ENCODE measurements at regions not wholly inside any gene's neighbourhood (a gene's known extent, or its start where the extent isn't known, plus 50 kb on each side); places are given as distances from the start of the nearest gene placed in this dataset.
"Not testable (repeated sequence)": the region's sequence is repeated elsewhere in the genome, so short reads cannot be mapped to it uniquely, and the experiment has no call there.

DNA sequence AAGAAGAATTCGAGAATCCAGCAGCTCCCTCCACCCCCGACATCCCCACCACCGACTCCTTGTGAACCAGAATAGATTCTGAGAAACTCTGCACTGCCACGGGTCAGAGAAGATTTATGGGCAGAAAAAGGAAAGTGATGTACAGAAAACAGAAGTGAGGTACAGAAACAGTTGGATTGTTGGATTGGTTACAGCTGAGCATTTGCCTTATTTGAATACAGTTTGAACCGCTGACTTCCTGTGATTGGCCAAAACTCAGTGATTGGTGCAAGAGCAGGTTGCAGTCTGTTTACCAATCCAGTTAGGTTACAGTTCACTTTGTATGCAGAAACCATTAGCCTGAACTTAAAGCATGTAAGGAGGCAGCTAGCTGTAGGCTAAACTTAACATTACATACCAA is 131.2 kb upstream of the HDDC2 start:
- no peak for DNase-seq

DNA sequence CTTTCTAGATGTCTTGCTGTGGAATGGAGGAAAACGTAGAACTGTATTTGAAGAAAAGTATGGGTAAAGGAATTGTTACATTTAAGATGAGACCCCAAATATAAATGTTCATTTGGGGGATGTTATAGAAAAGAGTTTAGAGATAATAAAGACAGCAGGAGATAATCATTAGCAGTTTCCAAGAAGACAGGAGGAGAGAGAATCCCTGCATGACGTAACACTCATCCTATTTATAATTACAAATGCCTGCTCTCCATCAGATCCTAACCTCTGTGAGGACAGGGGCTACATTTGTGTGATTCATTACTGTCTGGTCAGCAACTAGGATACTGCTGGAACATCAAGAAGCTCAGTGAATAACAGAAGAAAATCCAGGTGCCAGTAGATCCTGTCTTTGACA is 133.0 kb upstream of the HDDC2 start:
- no peak for DNase-seq

DNA sequence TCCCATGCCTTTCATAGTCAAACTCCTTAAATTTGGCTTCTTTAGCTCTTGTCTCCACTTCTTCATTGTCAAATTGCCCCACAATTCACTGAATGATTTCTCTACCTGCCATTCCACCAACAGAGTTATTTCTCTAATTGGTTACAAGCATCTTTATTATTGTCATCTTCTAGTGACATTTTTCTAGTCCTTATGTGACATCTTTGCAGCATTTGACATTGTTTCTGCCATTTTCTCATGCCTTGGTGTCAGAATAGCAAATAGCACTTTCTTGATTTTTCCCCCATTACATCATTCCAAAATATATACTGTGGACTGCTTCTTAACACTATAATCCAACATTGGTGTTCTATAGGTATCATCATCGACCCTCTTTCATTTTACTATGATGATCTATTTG is 137.7 kb upstream of the HDDC2 start:
- DNase-seq: no peak

DNA sequence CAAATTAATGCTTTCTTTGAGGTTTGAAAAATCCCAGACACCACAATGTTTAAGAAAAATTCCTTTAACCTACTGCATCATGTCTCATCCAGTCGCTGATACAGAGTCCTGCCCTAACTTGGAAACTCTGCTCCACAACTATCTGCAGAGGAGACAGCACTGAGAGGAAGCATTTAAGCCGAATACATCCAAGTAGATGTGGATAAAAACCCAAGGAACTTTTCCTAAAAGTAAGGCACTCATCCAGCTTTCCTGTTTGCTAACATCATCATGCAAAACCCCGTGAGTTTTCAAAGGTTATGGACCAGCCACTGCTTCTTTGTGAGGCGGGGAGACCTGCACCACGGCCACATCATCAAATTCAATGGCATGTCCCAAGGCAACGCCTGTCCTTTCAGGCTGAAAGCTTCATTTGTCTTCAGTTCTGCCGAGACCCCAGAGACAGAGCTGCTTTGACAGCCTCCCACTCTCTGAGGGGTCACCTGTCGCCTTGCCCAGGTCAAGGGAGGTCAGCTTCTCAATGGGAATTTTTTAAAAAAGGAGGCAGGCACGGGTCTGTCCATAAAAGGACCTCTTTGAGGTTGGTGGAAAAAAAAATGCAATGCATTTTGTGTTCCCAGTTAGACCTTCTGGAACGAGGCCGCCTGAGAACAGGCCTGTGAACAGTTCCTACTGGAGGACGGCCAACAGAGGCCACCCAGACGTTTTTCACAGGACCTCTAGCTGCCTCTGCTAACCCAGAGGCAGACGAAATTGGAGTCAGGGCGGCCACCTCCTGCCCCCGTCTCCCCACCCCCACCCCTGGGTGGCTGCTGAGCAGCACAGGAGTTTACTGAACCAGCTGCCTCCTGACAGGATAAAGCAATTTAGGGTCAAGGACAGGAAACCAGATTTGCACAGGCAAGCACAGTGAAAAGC is 142.5 kb upstream of the HDDC2 start:
- peak; percentile 79 for DNase-seq

DNA sequence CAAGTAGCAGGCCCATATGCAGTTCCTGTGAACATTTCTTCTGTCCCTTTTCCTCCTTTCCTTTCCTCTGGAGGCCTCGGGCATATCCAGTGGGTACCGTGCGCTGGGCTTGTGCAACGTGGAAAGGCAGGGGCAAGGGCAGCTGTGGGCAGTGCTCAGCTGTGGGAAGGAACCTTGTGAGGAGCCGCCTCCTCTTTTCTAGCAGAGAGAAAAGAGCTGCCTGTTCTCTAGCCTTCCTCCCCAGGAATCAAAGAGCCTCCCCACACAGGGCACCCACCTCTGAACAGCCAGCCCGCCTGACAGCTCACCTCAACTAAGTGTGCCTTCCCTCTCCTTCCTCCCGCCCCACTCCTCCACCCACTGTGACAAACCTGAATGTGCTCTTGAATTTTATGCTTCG is 143.3 kb upstream of the HDDC2 start:
- peak; percentile 7 for DNase-seq

DNA sequence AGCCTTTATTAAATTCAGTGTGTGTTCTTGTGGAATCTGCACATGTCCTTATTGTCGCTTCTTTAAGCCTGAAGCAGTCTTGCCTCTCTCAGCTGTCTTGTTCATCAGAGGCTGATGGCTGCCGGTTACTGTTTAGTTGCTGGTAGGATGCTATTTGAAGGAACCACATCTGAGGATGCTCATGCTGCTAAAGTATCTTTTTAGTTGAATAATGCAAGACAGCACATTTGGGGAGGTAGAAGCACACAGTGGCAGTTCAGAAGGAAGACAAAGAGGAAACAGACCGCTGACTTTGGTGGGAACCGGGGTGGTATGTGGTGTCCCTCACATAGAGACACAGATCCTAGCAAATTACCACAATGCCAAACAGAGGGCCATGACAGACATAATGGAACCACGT is 144.2 kb upstream of the HDDC2 start:
- DNase-seq: no peak

DNA sequence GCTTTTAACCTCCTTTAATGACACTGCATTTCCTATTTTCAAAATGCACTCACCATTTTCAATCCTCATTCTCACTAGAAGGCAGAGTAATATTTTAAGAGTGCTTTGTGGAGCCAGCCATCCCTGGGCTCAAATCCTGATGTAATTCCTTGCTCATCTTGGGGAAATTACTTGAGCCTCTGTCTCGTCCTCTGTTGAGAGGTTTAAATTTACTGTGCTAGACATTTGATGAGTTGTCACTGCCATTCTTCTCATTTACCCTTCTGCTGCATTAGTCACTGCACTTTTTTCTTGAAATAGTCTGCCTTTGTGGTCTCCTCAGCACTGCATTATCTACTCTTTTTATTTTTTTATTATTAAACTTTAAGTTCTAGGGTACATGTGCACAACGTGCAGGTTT is 150.0 kb upstream of the HDDC2 start:
- DNase-seq: peak; percentile 72

DNA sequence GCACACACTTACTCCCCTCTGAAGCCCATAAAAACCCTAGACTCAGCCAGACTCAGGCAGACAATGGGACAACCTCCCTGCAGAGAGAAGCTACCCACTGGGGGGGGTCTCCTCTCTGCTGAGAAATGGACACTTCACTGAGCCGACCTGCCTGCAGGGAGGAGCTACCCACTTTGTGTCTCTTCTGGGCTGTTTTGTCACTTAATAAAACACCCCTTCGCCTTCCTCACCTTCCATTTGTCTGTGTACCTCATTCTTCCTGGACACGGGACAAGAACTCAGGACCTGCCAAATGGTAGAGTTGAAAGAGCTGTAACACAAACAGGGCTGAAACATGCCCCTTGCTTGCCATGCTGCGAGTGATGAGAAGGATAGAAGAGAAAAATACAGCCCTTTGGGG is 151.7 kb upstream of the HDDC2 start:
- DNase-seq: no peak

DNA sequence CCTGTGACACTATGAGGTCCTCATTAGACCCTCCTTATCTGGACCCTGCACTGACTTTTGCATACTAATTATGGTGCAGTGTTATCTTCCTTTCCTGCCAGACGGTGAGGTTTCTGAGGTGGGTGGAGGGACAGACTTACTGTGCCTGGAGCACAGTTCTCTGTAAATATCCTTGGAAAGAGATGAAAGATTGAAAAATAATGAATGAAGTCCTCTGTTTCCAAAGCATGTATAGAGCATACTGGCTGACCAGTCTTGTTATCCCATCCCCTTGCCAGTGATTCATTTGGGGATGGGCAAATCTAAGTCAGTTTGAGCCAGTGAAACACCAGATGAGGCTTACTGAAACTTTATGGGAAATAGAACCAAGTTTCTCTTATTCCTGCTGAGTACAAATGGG is 152.6 kb upstream of the HDDC2 start:
- no peak for DNase-seq

DNA sequence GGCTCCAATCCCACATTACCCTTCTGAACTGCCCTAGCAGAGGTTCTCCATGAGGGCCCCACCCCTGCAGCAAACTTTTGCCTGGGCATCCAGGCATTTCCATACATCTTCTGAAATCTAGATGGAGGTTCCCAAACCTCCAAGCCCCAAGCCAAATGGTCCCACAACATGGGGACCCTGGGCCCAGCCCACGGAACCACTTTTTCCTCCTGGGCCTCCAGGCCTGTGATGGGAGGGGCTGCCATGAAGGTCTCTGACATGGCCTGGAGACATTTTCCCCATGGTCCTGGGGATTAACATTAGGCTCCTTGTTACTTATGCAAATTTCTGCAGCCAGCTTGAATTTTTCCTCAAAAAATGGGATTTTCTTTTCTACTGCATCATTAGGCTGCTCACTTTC is 156.7 kb upstream of the HDDC2 start:
- DNase-seq: not testable (repeated sequence)

DNA sequence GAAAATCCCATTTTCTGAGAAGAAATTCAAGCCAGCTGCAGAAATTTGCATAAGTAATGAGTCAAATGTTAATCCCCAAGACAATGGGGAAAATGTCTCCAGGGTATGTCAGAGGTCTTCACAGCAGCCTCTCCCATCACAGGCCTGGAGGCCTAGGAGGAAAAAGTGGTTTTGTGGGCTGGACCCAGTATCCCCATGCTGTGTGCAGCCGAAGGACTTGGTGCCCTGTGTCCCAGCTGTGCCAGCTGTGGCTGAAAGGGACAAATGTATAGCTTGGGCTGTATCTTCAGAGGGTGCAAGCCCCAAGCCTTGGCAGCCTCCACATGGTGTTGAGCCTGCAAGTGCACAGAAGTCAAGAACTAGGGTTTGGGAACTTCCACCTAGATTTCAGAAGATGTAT is 163.6 kb upstream of the HDDC2 start:
- not testable (repeated sequence) for DNase-seq

DNA sequence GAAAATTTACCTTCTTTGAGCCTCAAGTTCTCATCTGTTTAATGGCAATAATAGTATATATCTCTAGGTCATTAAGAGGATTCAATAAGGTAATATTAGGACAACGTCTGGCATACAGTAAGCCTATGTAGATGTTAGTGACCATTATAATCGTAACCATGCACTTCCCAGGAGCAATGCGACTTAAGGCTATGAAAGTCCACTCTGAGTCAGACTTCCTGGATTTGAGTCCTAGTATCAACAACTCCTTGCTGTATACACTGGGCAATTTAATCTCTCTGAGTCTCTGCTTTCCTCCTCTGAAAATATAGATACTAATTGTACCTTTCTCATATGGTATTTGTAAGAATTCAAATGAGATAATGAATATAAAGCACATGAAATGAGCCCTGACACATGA is 168.1 kb upstream of the HDDC2 start:
- DNase-seq: peak; percentile 81

DNA sequence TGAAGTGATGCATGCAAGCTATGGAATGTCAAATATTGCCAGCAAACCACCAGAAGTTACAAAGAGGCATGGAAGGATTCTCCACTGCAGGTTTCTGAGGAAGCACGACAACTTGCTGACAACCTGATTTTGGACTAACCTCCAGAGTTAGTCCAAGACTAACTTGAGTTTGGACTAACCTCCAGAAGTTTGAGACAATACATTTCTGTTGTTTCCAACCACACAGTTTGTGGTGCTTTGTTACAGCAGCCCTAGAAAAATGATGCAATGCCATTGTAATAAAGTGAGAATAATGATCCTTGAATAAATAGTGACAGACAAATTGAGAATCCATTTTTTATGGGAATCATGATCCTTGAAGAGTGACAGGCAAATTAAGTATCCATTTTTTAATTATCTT is 169.9 kb upstream of the HDDC2 start:
- DNase-seq: peak; percentile 72

DNA sequence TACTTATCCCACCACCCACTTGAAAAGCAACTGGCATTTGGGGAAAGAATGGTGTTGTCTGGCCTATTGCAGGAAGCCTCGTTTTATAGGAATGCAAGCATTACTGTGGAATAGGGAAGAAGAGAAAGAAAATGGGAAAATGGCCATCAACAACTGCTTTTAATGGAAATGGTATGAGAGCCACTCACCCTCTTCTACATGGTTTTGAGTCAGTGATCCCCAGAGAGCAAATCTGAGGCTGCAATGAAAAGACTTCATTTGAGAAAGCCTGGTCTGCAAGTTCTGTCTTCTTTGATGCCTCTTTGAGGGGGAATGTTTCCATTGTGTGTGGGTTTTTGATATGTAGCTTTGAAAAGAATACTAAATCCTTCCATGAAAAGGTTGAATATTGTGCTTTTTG is 172.3 kb upstream of the HDDC2 start:
- peak; percentile 85 for DNase-seq

DNA sequence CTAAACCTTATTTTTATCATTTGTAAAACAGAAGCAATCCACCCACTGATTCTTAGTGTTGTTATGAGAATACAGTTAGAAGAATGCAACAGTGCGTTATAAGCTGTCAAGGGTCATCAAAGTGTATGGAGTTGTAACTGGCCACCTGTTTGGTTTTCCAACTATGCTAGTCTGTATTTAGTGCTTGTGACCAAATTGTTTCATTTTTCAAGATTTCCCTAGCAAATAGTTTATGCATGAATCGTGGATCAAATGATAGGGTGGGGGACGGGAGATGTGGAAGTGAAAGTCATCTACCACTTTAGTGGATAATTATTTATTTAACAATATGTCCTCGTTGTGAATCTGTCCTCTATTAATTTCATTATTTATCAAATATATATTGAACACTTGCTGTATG is 175.4 kb upstream of the HDDC2 start:
- DNase-seq: peak; percentile 70

DNA sequence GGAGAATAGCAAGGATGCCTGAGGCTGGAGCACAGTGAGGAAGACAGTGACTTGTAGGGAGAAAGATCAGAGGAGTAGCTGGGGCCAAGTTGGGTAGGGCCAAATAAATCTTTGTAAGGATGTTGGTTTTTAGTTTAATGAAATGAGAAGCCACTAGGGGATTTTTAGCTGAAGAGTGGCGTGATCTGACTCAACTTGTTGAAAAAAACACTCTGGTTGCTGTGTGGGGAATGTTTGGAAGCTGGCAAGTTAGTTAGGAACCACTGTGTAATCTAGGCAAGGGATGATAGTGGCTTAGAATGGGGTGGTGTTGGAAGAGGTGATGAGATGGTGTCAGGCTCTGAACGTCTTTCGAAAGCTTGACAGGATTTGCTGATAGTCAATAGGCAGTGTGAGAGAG is 176.1 kb upstream of the HDDC2 start:
- DNase-seq: peak; percentile 89

DNA sequence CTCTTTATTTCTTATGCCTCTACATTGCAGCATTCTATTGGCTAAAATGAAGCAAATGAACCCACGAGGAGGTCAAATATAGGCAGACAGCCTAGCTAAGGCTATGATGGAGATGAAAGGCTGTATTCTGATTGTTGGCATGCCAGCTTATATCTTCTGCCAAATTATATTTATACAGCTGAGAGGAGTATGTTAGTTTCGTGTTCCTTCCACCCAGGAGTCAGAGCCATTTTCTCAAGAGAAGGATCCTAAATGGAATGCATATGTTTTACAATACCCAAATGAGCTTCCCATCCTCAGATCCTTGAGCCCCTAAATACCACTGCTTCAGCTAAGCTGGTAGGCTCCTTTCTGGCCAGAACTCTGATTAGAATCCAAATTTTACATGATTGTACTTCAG is 178.4 kb upstream of the HDDC2 start:
- peak; percentile 33 for DNase-seq

DNA sequence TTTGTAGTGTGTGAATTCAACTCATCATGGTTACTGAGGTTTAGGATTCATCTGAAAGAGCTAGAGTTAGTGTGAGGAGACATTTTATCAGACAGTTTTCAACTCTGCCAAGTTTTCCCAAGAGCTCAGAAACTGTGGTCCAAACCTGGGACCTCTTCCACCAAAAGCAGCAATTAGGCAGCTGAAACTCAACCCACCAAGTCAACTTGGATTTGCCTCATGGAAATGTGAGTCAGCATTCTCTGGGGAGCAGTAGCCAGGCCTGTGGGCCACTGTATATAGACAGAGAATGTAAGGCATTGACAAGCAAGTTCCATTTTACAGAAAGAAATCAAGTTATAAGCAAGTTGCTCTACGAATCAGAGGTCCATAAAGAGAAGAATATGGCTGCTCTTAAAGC is 178.8 kb upstream of the HDDC2 start:
- peak; percentile 90 for DNase-seq

DNA sequence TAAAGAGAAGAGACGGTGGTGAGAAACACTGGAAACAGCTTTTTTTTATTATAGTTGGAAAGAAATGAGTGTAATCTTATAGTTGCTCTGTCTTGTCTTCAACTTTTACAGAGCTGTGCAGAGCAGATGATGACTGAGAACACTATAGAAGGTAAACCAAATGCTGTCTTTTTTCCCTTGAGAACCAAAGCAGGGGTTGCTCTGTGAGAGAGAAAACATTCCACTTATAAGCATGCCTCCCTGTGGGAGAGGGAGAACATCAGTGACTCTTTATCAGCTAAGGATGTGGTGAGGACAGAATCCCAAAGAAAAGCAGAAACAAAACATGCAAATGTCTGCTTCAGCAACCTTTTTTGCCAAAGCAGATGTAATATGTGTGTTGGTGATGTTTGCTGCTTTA is 179.3 kb upstream of the HDDC2 start:
- peak; percentile 90 for DNase-seq

DNA sequence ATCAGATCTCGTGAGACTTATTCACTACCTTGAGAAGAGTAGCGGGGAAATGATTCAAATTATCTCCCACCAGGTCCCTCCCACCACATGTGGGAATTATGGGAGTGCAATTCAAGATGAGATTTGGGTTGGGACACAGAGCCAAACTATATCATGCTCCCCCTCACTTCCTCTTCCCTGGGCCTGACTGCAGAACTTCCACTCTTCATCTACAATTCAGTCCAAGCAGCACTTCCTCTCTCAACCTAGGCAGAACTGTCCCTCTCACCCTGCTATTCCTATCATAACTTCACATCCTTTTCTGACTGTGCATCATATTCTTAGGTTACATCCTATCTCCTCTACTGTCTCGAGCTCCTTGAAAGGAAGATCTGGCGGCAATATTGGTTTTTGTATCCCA is 184.0 kb upstream of the HDDC2 start:
- no peak for DNase-seq

DNA sequence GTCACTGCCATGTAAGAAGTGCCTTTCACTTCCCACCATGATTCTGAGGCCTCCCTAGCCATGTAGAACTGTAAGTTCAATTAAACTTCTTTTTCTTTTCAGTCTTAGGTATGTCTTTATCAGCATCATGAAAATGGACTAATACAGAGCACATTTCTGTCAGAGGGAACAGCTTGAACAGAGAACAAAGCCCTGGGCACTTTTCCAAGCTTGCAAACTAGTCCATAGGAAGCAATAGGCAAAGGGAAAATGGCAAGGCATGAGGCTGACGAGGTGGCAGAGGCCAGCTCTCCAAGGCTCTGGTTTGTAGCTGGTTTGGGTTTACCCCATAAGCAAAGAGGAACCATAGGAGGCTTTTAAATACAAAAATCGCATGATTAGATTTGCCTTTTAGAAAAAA is 185.1 kb upstream of the HDDC2 start:
- no peak for DNase-seq

DNA sequence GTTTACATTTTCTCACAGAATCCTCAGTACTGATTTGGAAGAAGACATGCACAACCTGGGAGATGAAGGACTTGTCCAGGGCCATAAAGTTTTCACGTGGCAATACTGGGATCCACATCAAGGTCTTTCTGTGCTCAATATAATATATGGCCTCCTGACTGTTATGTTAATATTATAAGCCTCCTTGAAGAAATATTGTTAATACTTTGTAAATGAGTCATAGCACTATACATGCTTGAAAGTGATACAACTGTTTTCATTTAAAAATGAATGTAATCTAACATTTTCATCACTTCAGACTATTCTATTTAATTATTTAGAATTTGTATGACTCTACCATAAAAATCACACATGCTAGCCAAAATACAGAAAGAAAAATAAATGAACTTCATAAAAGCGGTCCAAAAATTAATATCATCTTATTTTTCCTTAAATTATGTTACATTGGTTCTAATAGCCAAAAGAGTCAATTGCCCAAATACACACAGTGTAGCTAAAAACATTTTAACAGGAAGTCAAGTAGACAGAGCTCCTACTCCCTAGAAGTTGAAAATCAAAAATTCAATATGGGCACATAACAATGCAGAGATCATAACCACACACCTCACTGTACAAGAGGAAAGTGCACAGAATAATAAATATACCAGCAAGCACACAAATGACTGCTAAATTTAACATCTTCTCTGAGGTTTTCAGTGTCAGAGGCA is 188.0 kb upstream of the HDDC2 start:
- peak; percentile 71 for DNase-seq

DNA sequence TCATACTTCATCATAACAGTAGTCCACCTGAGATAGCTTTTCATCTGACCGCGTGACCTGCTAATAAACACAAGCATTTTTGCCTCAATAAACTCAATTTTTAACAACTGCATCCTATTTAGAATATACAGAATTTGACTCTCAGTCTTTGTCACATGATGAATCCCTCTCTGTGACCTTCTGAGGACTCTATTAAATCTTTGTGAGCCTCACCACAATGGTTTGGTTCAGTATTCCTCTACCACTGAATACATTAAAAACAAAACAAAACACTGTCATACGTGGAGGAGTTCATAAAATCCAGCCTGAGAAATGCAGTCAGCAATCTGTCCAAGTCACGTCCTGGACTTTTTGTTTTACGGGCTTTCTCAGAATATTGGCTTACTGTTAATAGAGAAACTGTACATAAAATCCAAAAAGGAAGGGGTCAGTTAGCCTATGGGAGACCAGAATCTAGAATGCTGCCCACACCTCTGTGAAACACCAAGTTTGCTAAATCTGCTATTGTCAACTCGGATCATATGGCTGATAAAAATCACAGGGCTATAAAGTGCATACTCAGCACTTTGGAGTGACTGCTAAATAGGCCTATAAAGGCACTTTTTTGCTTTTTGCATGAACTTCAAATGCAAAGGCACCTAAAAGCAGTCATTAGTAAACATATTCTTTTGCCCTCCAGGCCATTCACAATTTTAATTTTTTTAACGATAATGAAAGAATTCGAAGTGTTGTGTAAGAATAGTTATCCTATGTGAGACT is 190.3 kb upstream of the HDDC2 start:
- DNase-seq: no peak

Measured in fibroblast of skin of back (primary cell).